ENCODE measurements at regions not wholly inside any gene's neighbourhood (a gene's known extent, or its start where the extent isn't known, plus 50 kb on each side); places are given as distances from the start of the nearest gene placed in this dataset.

- DNase-seq: no peak
Measured at GRCh38 chr3:72295962-72296450, 511.1 kb upstream of the PROK2 start.

- DNase-seq: no peak
Measured at GRCh38 chr3:72295276-72295961, 510.5 kb upstream of the PROK2 start.

GRCh38 chr3:72290859-72291638 lies 506.1 kb upstream of the PROK2 start:
- no peak for DNase-seq

GRCh38 chr3:72289692-72290071 lies 504.7 kb upstream of the PROK2 start:
- DNase-seq: no peak

- DNase-seq: peak; percentile 39
Measured at GRCh38 chr3:72288955-72289691, 504.2 kb upstream of the PROK2 start.

- DNase-seq: no peak
Measured at GRCh38 chr3:72287956-72288355, 503.0 kb upstream of the PROK2 start.

GRCh38 chr3:72285502-72285901 lies 500.6 kb upstream of the PROK2 start:
- no peak for DNase-seq

GRCh38 chr3:72284471-72284870 lies 499.5 kb upstream of the PROK2 start:
- no peak for DNase-seq

- DNase-seq: no peak
Measured at GRCh38 chr3:72282918-72283317, 498.0 kb upstream of the PROK2 start.

GRCh38 chr3:72281551-72281950 lies 496.6 kb upstream of the PROK2 start:
- DNase-seq: no peak

- DNase-seq: no peak
Measured at GRCh38 chr3:72280876-72281275, 495.9 kb upstream of the PROK2 start.

GRCh38 chr3:72279631-72280041 lies 494.7 kb upstream of the PROK2 start:
- no peak for DNase-seq

GRCh38 chr3:72279068-72279604 lies 494.2 kb upstream of the PROK2 start:
- no peak for DNase-seq

GRCh38 chr3:72278349-72279067 lies 493.6 kb upstream of the PROK2 start:
- no peak for DNase-seq

- no peak for DNase-seq
Measured at GRCh38 chr3:72277710-72278109, 492.8 kb upstream of the PROK2 start.

- DNase-seq: no peak
Measured at GRCh38 chr3:72276806-72277205, 491.9 kb upstream of the PROK2 start.

GRCh38 chr3:72275331-72275751 lies 490.4 kb upstream of the PROK2 start:
- DNase-seq: no peak

GRCh38 chr3:72274493-72275330 lies 489.8 kb upstream of the PROK2 start:
- peak; percentile 24 for DNase-seq

GRCh38 chr3:72273615-72274014 lies 488.7 kb upstream of the PROK2 start:
- peak; percentile 22 for DNase-seq

- DNase-seq: no peak
Measured at GRCh38 chr3:72272356-72272755, 487.4 kb upstream of the PROK2 start.

GRCh38 chr3:72271923-72272322 lies 487.0 kb upstream of the PROK2 start:
- no peak for DNase-seq

All from dermis blood vessel endothelial cell (primary cell).